BLaER1 (cell line): ENCODE measurements at regions not wholly inside any gene's neighbourhood (a gene's known extent, or its start where the extent isn't known, plus 50 kb on each side); places are given as distances from the start of the nearest gene placed in this dataset.
"Not testable (repeated sequence)": the region's sequence is repeated elsewhere in the genome, so short reads cannot be mapped to it uniquely, and the experiment has no call there.

ENCODE experiments used
- H3K27ac ChIP-seq: shearing (Covaris generic); formaldehyde crosslinking; 2 replicates; pipeline ENCODE4 v1.8.1; 2022
- H3K27me3 ChIP-seq: shearing (Covaris generic); formaldehyde crosslinking; 2 replicates; pipeline ENCODE4 v1.8.1; 2022
- H3K36me3 ChIP-seq: shearing (Covaris generic); formaldehyde crosslinking; 2 replicates; pipeline ENCODE4 v1.8.1; 2022
- H3K4me1 ChIP-seq: shearing (Covaris generic); formaldehyde crosslinking; 2 replicates; pipeline ENCODE4 v1.8.1; 2022
- H3K4me2 ChIP-seq: shearing (Covaris generic); formaldehyde crosslinking; 2 replicates; pipeline ENCODE4 v1.8.1; 2022
- H3K4me3 ChIP-seq: shearing (Covaris generic); formaldehyde crosslinking; 2 replicates; pipeline ENCODE4 v1.8.1; 2022
- H3K9ac ChIP-seq: shearing (Covaris generic); formaldehyde crosslinking; 2 replicates; pipeline ENCODE4 v1.8.1; 2022
- H3K9me3 ChIP-seq: shearing (Covaris generic); formaldehyde crosslinking; 2 replicates; pipeline ENCODE4 v1.8.1; 2022
- H4K20me1 ChIP-seq: shearing (Covaris generic); formaldehyde crosslinking; 2 replicates; pipeline ENCODE4 v1.8.1; 2022
- Cebpa-rat ChIP-seq: shearing (Covaris generic); IDR thresholded peaks from 2 replicates; pipeline ENCODE4 v1.8.1; 2022

GRCh38 chr3:110413807-110414748, 657.5 kb upstream of the NECTIN3 start:
- H3K4me3 ChIP-seq, result no peak overlapping the region
- H4K20me1 ChIP-seq, result no peaks in the 10 kb centered on the region
- TF ChIP-seq Cebpa-rat, result no peak
- H3K36me3 ChIP-seq, result no peaks in the 10 kb centered on the region
- no peak overlapping the region for H3K9ac ChIP-seq
- no peak overlapping the region for H3K4me2 ChIP-seq
- no peak overlapping the region for H3K27ac ChIP-seq
- no peaks in the 10 kb centered on the region for H3K4me1 ChIP-seq
- no peaks in the 10 kb centered on the region for H3K27me3 ChIP-seq
- no peaks in the 10 kb centered on the region for H3K9me3 ChIP-seq

GRCh38 chr3:110414855-110415254, 656.8 kb upstream of the NECTIN3 start:
- H3K4me1 ChIP-seq, result no peaks in the 10 kb centered on the region
- no peaks in the 10 kb centered on the region for H3K27me3 ChIP-seq
- H3K9ac ChIP-seq, result no peak overlapping the region
- no peak overlapping the region for H3K4me2 ChIP-seq
- H3K4me3 ChIP-seq, result no peak overlapping the region
- H3K27ac ChIP-seq, result no peak overlapping the region
- H3K9me3 ChIP-seq, result no peaks in the 10 kb centered on the region
- no peak for TF ChIP-seq Cebpa-rat
- H4K20me1 ChIP-seq, result no peaks in the 10 kb centered on the region
- no peaks in the 10 kb centered on the region for H3K36me3 ChIP-seq

GRCh38 chr3:110419096-110419495, 652.5 kb upstream of the NECTIN3 start:
- Histone ChIP-seq H3K27ac (no peak overlapping the region), H3K27me3 (no peaks in the 10 kb centered on the region), H3K36me3 (no peaks in the 10 kb centered on the region), H3K9ac (no peak overlapping the region), H3K9me3 (no peaks in the 10 kb centered on the region), H4K20me1 (no peaks in the 10 kb centered on the region), H3K4me1 (no peaks in the 10 kb centered on the region), H3K4me3 (no peak overlapping the region), H3K4me2 (no peak overlapping the region)
- TF ChIP-seq Cebpa-rat, result no peak

GRCh38 chr3:110419601-110420000, 652.0 kb upstream of the NECTIN3 start:
- Histone ChIP-seq H3K4me1 (no peaks in the 10 kb centered on the region), H3K4me2 (no peak overlapping the region), H3K9ac (no peak overlapping the region), H3K4me3 (no peak overlapping the region), H3K27ac (no peak overlapping the region), H3K36me3 (no peaks in the 10 kb centered on the region), H4K20me1 (no peaks in the 10 kb centered on the region), H3K27me3 (no peaks in the 10 kb centered on the region), H3K9me3 (no peaks in the 10 kb centered on the region)
- no peak for TF ChIP-seq Cebpa-rat

- no peaks in the 10 kb centered on the region for H3K9me3 ChIP-seq
- no peak overlapping the region for H3K4me3 ChIP-seq
- H3K4me1 ChIP-seq, result no peaks in the 10 kb centered on the region
- TF ChIP-seq Cebpa-rat, result no peak
- no peaks in the 10 kb centered on the region for H3K27me3 ChIP-seq
- H4K20me1 ChIP-seq, result no peaks in the 10 kb centered on the region
- H3K4me2 ChIP-seq, result no peak overlapping the region
- H3K36me3 ChIP-seq, result no peaks in the 10 kb centered on the region
- no peak overlapping the region for H3K9ac ChIP-seq
- H3K27ac ChIP-seq, result no peak overlapping the region
These were observed 651.4 kb upstream of the NECTIN3 start for GRCh38 chr3:110420158-110420641.

- H3K4me2 ChIP-seq, result no peak overlapping the region
These were observed 648.3 kb upstream of the NECTIN3 start for GRCh38 chr3:110423276-110423675.

GRCh38 chr3:110430146-110430545, 641.5 kb upstream of the NECTIN3 start:
- no peak overlapping the region for H3K4me3 ChIP-seq
- H3K4me2 ChIP-seq, result no peak overlapping the region
- H3K27me3 ChIP-seq, result no peaks in the 10 kb centered on the region
- H3K9me3 ChIP-seq, result no peaks in the 10 kb centered on the region
- no peaks in the 10 kb centered on the region for H3K4me1 ChIP-seq
- H3K36me3 ChIP-seq, result no peaks in the 10 kb centered on the region
- no peak overlapping the region for H3K27ac ChIP-seq
- H3K9ac ChIP-seq, result no peak overlapping the region
- no peak for TF ChIP-seq Cebpa-rat
- no peaks in the 10 kb centered on the region for H4K20me1 ChIP-seq

More at GRCh38 chr3:110423276-110423675, 648.3 kb upstream of the NECTIN3 start:
- Histone ChIP-seq H3K36me3 (no peaks in the 10 kb centered on the region), H3K4me3 (no peak overlapping the region), H3K27me3 (no peaks in the 10 kb centered on the region), H4K20me1 (no peaks in the 10 kb centered on the region), H3K9ac (no peak overlapping the region), H3K9me3 (no peaks in the 10 kb centered on the region), H3K4me1 (no peaks in the 10 kb centered on the region), H3K27ac (no peak overlapping the region)
- TF ChIP-seq Cebpa-rat, result no peak

- H3K27me3 ChIP-seq, result no peaks in the 10 kb centered on the region
- no peaks in the 10 kb centered on the region for H3K9me3 ChIP-seq
- no peak overlapping the region for H3K27ac ChIP-seq
- H3K4me3 ChIP-seq, result no peak overlapping the region
- no peak overlapping the region for H3K9ac ChIP-seq
- H3K4me2 ChIP-seq, result no peak overlapping the region
- H4K20me1 ChIP-seq, result no peaks in the 10 kb centered on the region
- no peaks in the 10 kb centered on the region for H3K4me1 ChIP-seq
- no peaks in the 10 kb centered on the region for H3K36me3 ChIP-seq
- TF ChIP-seq Cebpa-rat, result no peak
These were observed 635.4 kb upstream of the NECTIN3 start for GRCh38 chr3:110436209-110436608.

- not testable (repeated sequence) for H3K36me3 ChIP-seq, H3K9ac ChIP-seq, H3K4me1 ChIP-seq, H3K27me3 ChIP-seq, H3K4me2 ChIP-seq, H4K20me1 ChIP-seq, H3K27ac ChIP-seq, H3K4me3 ChIP-seq, H3K9me3 ChIP-seq
These were observed 631.5 kb upstream of the NECTIN3 start for GRCh38 chr3:110440066-110440653.

GRCh38 chr3:110454066-110454465, 617.5 kb upstream of the NECTIN3 start:
- Histone ChIP-seq H3K9ac (no peak overlapping the region), H3K27ac (no peak overlapping the region), H3K4me2 (no peak overlapping the region), H3K27me3 (no peaks in the 10 kb centered on the region), H4K20me1 (no peaks in the 10 kb centered on the region), H3K9me3 (no peaks in the 10 kb centered on the region), H3K36me3 (no peaks in the 10 kb centered on the region), H3K4me1 (no peaks in the 10 kb centered on the region), H3K4me3 (no peak overlapping the region)
- no peak for TF ChIP-seq Cebpa-rat
